Fibroblast of upper back skin (primary cell): ENCODE measurements at regions not wholly inside any gene's neighbourhood (a gene's known extent, or its start where the extent isn't known, plus 50 kb on each side); places are given as distances from the start of the nearest gene placed in this dataset.
A peak's percentile ranks its signal among the peaks of the same experiment; 100 is the strongest.
"Not testable (repeated sequence)": the region's sequence is repeated elsewhere in the genome, so short reads cannot be mapped to it uniquely, and the experiment has no call there.

Experiments used
- DNase-seq: peaks from one replicate; pipeline ENCODE4 v3.0.0-alpha.2; 2013

- DNase-seq = no peak
Observed at GRCh38 chr1:104488296-104489015, 738.8 kb downstream of the AMY1C start.

GRCh38 chr1:104526158-104526795 lies 776.6 kb downstream of the AMY1C start:
- no peak for DNase-seq

DNA sequence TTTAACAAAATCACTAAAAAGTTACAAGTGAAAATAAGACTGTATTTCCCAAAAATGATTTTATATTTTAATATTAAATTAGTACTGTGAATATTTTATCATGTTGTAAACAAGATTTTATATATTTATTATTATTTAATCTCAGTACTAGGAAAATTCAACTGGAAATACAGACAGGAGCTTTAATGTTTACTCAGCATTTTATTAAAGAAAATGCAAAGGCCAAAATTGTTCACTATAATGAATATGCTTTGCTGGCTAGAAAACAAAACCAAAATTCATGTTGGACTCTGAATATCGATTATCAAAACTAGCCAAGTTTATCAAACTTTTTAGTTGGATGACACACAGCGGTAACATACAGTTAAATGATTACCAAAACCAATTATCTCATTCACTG lies 782.3 kb downstream of the AMY1C start:
- no peak for DNase-seq

- no peak for DNase-seq
Observed at GRCh38 chr1:104574620-104575019, 824.9 kb downstream of the AMY1C start.

DNA sequence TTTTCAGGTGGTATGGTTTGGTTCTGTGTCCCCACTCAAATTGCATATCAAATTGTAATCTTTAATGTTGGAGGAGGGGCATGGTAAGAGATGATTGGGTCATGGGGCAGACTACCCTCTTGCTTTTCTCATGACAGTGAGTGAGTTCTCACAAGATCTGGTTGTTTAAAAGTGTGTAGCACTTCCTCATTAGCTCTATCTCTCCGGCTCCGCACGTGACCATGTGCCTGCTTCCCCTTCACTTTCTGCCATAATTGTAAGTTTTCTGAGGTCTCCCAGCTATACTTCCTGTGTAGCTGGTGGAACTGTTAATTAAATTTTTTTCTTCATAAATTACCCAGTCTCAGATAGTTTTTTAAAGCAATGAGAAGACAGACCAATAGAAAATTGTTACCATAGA lies 843.2 kb downstream of the AMY1C start:
- no peak for DNase-seq

GRCh38 chr1:104593413-104594187 lies 843.9 kb downstream of the AMY1C start:
- DNase-seq = no peak

- DNase-seq = no peak
Observed at GRCh38 chr1:104617474-104617873, 867.8 kb downstream of the AMY1C start.

DNA sequence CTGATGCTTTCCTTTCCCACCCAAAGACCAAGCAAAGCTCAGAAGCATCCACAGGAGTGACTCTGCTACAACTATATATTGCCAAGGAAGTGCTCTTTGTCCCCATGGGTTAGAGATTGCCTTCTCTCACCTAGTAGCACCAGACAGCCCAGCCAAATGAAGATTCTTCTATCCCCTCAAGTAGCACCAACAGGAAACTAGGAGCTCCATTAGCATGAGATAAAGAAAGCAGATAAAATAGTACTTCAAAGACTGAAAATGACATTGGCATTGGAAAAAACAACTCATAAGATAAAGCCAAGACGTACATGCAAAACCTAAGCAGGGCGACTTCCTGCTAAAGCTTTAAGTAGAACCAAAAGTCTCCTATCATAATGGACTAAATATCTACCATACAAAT lies 871.5 kb downstream of the AMY1C start:
- DNase-seq = no peak

- DNase-seq = no peak
Observed at GRCh38 chr1:104624538-104624937, 874.8 kb downstream of the AMY1C start.

DNA sequence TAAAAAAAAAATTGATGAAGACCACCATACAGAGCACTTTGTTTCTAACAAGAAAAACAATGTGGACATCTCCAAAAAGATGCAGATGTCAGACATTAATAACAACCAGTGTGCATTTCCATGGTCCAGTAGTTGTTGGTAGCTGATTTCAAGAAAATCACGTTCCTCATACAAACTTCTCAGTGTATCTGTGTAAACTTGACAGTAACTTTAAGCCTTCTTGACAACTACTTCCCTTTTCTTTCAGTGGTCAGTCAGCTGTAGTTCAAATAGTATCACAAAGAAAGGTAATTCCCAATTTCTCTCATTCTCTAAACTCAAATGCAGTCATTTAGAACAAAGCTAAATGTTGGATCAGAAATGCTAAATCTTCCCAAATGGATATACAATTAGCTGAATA lies 879.9 kb downstream of the AMY1C start:
- no peak for DNase-seq

- DNase-seq = no peak
Observed at GRCh38 chr1:104630567-104631149, 881.0 kb downstream of the AMY1C start.

DNA sequence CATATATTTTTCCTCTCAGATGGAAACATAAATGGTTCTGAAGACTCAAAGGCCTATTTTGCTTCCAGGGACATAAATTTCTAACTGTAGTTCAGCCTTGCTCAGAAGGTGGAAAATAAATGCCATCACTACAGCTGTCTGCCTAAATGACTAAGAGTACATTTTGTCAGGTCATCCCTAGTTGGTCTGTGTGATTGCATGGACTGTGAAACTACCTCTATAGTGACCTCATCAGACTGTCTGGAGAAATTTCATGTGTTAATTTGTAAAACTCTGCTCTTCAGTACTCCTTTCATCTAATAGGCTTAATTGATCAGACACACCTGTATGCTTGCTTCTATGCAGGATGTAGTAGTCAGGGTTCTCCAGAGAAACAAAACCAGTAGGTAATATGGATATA lies 886.9 kb downstream of the AMY1C start:
- no peak for DNase-seq

DNA sequence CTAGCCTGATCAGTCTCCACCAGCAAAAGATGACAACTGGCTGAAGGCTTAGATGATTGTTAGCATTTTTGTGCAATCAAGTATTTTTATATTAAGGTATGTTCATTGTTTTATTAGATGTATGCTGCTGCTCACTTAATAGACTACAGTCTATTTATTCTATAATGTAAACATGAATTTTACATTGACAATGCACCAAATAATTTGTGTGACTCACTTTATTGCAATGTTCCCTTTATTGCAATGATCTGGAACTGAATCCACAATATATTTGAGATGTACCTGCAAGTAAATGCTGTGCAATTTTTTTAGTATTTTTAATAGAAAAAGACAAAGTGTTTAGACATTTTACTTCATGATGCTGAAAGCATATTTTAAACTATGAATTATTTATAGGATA lies 896.5 kb downstream of the AMY1C start:
- DNase-seq = no peak

DNA sequence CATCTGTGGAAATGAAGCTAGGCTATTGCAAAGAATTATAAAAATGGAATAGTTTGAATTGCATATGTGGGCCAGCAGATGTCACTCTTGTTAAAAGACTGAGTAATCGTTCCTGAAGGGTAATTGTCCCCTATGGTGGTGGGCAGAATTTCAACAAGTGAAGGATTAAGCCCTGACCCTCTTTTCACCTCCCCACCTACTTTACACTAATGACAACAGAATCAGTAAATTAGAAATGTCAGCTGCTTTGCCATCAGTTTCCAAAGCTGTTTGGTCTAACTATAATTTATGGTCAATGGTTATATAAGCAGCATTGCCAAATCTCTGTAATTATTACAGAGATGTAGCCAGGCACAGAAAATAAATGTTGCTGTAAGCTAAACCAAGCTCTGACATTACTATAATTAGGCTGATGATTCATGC lies 898.6 kb downstream of the AMY1C start:
- DNase-seq = peak; percentile 12

- DNase-seq = not testable (repeated sequence)
Observed at GRCh38 chr1:104664374-104664773, 914.7 kb downstream of the AMY1C start.

- DNase-seq = no peak
Observed at GRCh38 chr1:104665300-104665699, 915.6 kb downstream of the AMY1C start.

DNA sequence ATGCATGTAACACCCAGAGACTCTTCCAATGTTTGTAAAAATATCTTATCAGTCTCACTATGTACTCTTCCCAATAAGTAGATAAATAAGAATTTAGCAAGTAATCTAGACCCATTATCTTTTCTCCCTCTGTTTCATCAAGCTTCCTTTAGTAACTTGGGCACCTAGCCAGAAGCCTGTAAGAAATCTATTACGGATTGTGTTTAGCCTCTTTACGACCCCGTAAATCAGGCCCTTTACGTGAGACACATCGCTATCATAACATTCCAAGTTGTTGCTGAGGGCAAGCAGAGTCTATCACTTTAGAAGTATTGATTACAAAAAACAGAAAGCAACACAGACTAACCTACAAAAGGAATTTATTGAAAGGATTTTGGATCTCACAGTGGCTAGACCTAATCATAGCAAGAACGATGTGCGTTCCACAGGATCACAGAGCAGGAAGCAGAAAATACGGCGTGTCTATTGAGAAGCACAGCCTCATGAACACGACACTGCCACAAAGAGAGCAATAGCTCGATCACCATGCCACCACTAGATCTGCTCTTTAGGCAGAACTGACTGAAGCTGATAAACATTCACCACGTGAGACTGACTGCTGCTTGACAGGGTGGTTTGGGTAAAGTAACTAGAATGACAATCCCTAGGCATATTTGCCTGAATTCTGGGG lies 922.1 kb downstream of the AMY1C start:
- no peak for DNase-seq

DNA sequence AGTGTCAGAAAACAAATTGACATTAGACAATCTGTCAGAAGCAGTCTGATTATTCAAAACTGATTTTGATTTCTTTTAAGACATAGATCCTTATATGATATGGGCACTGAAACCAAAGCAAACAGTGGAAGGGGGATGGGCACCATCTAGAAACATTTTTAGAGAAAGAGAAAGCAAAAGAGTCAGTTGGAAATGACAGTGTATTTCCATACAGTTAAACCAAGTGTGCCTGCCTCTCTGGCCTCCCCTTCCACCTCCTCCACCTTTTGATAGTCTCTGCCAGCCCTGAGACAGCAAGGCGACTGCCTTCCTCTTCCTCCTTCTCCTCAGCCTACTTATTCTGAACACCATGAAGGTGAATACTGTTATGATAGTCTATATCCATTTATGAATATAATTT lies 949.7 kb downstream of the AMY1C start:
- no peak for DNase-seq

DNA sequence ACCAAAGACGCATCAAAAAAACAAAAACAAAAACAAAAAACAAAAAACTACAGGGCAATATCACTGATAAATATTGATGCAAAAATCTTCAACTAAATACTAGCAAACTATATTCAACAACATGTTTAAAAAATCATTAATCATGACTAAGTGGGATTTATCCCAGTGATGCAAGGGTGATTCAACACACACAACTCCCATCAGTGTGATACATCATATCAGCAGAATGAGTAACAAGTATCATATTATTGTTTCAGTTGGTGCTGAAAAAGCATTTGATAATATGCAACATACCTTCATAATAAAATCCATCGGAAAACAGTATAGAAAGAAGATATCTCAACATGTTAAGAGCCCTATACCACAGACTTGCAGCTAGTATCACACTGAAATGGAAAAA lies 953.0 kb downstream of the AMY1C start:
- peak; percentile 16 for DNase-seq

DNA sequence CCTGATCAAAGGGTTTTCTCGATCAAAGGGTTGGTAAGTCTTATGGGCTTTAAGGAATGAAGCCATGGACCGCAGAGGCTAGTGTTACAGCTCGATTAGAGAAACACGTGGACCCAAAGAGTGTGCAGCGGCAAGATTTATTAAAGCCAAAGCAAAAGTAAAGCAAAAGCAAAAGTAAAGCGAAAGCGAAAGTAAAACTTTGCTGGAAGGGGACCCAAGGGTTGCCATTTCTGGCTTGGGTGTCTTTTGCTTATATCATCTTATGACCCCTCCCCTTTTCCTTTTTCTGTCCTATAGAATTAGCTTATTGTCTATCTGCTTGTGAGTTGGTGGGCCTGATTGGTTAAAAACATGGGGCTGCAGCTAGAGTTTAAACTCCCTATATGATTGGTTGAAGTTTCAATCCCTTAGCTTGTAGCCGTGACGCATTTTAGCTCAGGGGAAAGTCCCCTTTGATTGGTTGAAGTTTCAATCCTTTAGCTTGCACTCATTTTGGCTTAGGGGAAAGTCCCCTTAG lies 957.0 kb downstream of the AMY1C start:
- peak; percentile 12 for DNase-seq

DNA sequence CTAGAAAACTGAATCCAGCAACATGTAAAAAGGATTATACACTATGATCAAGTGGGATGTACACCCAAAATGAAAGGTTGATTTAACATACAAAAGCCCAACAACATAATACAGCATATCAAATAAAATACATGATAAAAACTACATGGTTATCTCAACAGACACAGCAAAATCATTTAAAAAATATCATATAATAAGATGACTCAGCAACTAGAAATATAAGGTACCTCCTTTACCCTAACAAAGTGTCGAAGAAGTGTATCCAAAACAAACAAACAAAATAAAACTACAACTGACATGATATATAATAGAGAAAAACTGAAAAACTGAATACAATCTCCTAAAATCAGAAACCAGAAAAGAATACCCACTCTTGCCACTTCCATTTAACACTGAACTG lies 969.1 kb downstream of the AMY1C start:
- DNase-seq = no peak

GRCh38 chr1:104720741-104721140 lies 971.0 kb downstream of the AMY1C start:
- no peak for DNase-seq

- DNase-seq = no peak
Observed at GRCh38 chr1:104726917-104727316, 977.2 kb downstream of the AMY1C start.
